RWPE1 (cell line): ENCODE measurements at regions not wholly inside any gene's neighbourhood (a gene's known extent, or its start where the extent isn't known, plus 50 kb on each side); places are given as distances from the start of the nearest gene placed in this dataset.

Experiments used
- CTCF ChIA-PET: fragments of 350-600 bp; sonication (Branson Sonifier 250); formaldehyde crosslinking; extraction: SDS; loops from one replicate; lab custom pipeline; 2021; lab: Yijun Ruan, JAX
- POLR2A ChIA-PET: fragments of 400-600 bp; formaldehyde crosslinking; extraction: SDS; loops from one replicate; lab custom pipeline; 2020; ENCODE audit warnings: antibody characterized with exemption; ENCODE audit not compliant: low non-redundant PET; lab: Yijun Ruan, JAX
- DNase-seq: peaks from one replicate; pipeline ENCODE4 v3.0.0; 2012; ENCODE audit warnings: low spot score
- H3K27ac ChIP-seq: fragments of 450-650 bp; 2 replicates; pipeline ENCODE4 v1.5.1; 2017
- CTCF ChIP-seq: fragments of 450-650 bp; conservative IDR thresholded peaks from 2 replicates; pipeline ENCODE4 v1.5.1; 2017; ENCODE audit warnings: low read depth, mild to moderate bottlenecking

GRCh38 chr5:159669559-159669958 lies 246.7 kb upstream of the ADRA1B start:
- ChIA-PET POLR2A (interaction anchor here (0.6 kb wide), 1 partner anchor 147 kb away, joined by 7 read pairs; no protein-coding TSS in a partner anchor), CTCF (interaction anchor here (0.7 kb wide), 1 partner anchor 10 kb away, joined by 5 read pairs; no protein-coding TSS in a partner anchor)
- no peak for TF ChIP-seq CTCF
- DNase-seq, result no peak
- H3K27ac ChIP-seq, result no peak overlapping the region

- ChIA-PET POLR2A (no interaction called here), CTCF (interaction anchor here (0.5 to 0.7 kb wide), 3 partner anchors 10 to 411 kb away, joined by 3 read pairs; no protein-coding TSS in a partner anchor)
- DNase-seq, result no peak
- no peak for TF ChIP-seq CTCF
- H3K27ac ChIP-seq, result no peak overlapping the region
Measured at GRCh38 chr5:159671886-159672285, 244.4 kb upstream of the ADRA1B start.

GRCh38 chr5:159673538-159673937 lies 242.7 kb upstream of the ADRA1B start:
- no peak for DNase-seq
- POLR2A ChIA-PET, result no interaction called here
- CTCF ChIA-PET, result interaction anchor here (0.6 kb wide), 2 partner anchors 78 to 314 kb away, joined by 3 to 6 read pairs; no protein-coding TSS in a partner anchor
- no peak overlapping the region for H3K27ac ChIP-seq
- TF ChIP-seq CTCF, result no peak

- H3K27ac ChIP-seq, result no peak overlapping the region
- no peak for TF ChIP-seq CTCF
- POLR2A ChIA-PET, result no interaction called here
- CTCF ChIA-PET, result no interaction called here
- no peak for DNase-seq
Measured at GRCh38 chr5:159678657-159679392, 237.5 kb upstream of the ADRA1B start.

- no peak overlapping the region for H3K27ac ChIP-seq
- POLR2A ChIA-PET, result no interaction called here
- no peak for DNase-seq
- no peak for TF ChIP-seq CTCF
- CTCF ChIA-PET, result no interaction called here
Measured at GRCh38 chr5:159680095-159680494, 236.2 kb upstream of the ADRA1B start.

GRCh38 chr5:159681661-159682060 lies 234.6 kb upstream of the ADRA1B start:
- no peak overlapping the region for H3K27ac ChIP-seq
- ChIA-PET CTCF (no interaction called here), POLR2A (no interaction called here)
- no peak for TF ChIP-seq CTCF
- DNase-seq, result no peak
